Calu3 (cell line): ENCODE measurements at regions not wholly inside any gene's neighbourhood (a gene's known extent, or its start where the extent isn't known, plus 50 kb on each side); places are given as distances from the start of the nearest gene placed in this dataset.
"Not testable (repeated sequence)": the region's sequence is repeated elsewhere in the genome, so short reads cannot be mapped to it uniquely, and the experiment has no call there.

ENCODE experiments used
- BruUV-seq: library from RNA; stranded (reverse); fragments of 400-500 nt; replicated peaks from 2 replicates; lab custom pipeline; 2021; lab: Mats Ljungman, UMichigan
- CTCF ChIA-PET: fragments of 300-600 bp; sonication (Branson Sonifier 250); formaldehyde crosslinking; loops from one replicate; lab custom pipeline; 2022; ENCODE audit warnings: antibody characterized with exemption; lab: Charles Lee
- DNase-seq: peaks from one replicate; pipeline ENCODE4 v3.0.0; 2022
- H3K27ac Mint-ChIP-seq: one replicate; pipeline ENCODE4 v1.8.0; 2022; ENCODE audit warnings: mixed read lengths; ENCODE audit not compliant: unreplicated experiment
- H3K27me3 Mint-ChIP-seq: one replicate; pipeline ENCODE4 v1.8.0; 2022; ENCODE audit warnings: mixed read lengths; ENCODE audit not compliant: unreplicated experiment
- H3K36me3 Mint-ChIP-seq: one replicate; pipeline ENCODE4 v1.8.0; 2022; ENCODE audit warnings: mild to moderate bottlenecking, moderate library complexity, mixed read lengths; ENCODE audit not compliant: insufficient read depth, unreplicated experiment
- H3K4me1 Mint-ChIP-seq: one replicate; pipeline ENCODE4 v1.8.0; 2022; ENCODE audit warnings: mild to moderate bottlenecking, low read depth, mixed read lengths; ENCODE audit not compliant: unreplicated experiment
- H3K4me3 Mint-ChIP-seq: one replicate; pipeline ENCODE4 v1.8.0; 2022; ENCODE audit warnings: mild to moderate bottlenecking, low read depth, moderate library complexity, mixed read lengths; ENCODE audit not compliant: unreplicated experiment
- H3K9me3 Mint-ChIP-seq: one replicate; pipeline ENCODE4 v1.8.0; 2022; ENCODE audit warnings: low read depth, mixed read lengths; ENCODE audit not compliant: unreplicated experiment
- intact Hi-C: fragments of 100-400 bp; cut with micrococcal nuclease; formaldehyde crosslinking; loops from one replicate; pipeline ENCODE4 v1.10.0; 2022; ENCODE audit not compliant: unreplicated experiment
- TF ChIP-seq, protein P1 (sequence below): fragments of 200-600 bp; IDR thresholded peaks from one replicate; pipeline ENCODE4 v1.8.0; 2022; ENCODE audit warnings: antibody characterized with exemption; ENCODE audit not compliant: unreplicated experiment

DNA sequence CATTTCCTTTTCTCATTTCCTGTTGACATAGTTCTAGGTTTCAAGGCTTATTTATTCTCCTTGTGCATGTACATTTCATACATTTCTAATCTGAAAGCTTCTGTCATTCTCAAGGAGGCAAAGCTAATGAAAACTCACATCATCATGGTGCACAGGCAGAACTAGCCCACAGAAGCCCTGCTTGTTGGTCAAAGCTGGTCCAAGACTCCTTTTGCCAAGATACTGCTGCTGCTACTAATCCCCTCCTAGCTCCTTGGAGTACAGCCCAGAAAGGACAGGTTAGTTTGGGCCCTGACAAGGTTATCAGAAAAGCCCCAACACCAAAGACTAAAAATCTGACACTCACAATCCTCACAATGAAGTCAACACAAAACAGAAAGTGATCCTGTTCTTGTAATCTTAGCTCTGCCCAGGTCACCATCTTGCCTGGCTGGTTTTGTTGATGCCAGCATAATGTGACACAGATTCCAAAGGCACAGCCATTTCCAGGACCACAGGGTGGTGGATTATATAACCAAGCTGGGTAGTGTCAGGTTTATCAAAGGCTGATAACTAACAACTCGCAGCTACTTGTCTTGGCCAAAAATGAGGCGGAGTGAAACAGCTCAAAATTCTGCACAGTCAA, 417.4 kb downstream of the NDFIP2 start:
- CTCF ChIA-PET, result interaction anchor here (0.8 to 1.0 kb wide), 2 partner anchors 9 to 29 kb away, joined by 3 read pairs; no protein-coding TSS in a partner anchor
- Mint-ChIP-seq H3K4me1 (no peaks in the 10 kb centered on the region), H3K27ac (no peak overlapping the region), H3K27me3 (no peaks in the 10 kb centered on the region), H3K36me3 (no peaks in the 10 kb centered on the region), H3K9me3 (no peaks in the 10 kb centered on the region), H3K4me3 (no peak overlapping the region)
- DNase-seq, result no peak
- TF ChIP-seq, protein P1, sequence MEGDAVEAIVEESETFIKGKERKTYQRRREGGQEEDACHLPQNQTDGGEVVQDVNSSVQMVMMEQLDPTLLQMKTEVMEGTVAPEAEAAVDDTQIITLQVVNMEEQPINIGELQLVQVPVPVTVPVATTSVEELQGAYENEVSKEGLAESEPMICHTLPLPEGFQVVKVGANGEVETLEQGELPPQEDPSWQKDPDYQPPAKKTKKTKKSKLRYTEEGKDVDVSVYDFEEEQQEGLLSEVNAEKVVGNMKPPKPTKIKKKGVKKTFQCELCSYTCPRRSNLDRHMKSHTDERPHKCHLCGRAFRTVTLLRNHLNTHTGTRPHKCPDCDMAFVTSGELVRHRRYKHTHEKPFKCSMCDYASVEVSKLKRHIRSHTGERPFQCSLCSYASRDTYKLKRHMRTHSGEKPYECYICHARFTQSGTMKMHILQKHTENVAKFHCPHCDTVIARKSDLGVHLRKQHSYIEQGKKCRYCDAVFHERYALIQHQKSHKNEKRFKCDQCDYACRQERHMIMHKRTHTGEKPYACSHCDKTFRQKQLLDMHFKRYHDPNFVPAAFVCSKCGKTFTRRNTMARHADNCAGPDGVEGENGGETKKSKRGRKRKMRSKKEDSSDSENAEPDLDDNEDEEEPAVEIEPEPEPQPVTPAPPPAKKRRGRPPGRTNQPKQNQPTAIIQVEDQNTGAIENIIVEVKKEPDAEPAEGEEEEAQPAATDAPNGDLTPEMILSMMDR, result no peak
- intact Hi-C loops, result no loop called here
- BruUV-seq, result no TSS peak

DNA sequence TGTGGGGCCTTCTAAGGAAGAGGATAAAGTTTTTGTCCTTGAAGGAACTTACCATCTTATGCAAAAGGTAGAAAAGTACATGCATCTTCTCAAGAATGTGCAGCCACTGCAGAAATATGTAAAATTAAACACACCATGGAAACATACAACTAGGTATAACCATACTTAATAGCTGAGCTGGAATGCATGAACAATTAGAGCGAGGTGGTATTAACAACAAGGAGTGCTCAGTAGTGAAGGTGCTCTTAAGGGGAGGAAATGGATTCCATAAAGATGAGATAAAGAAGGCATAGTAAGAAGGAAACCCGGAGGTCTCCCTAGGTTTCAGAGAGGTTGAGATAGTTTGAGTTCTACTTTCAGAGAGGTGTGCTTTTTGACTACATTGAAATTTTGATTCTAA, 415.9 kb downstream of the NDFIP2 start:
- DNase-seq, result no peak
- no peaks in the 10 kb centered on the region for H3K36me3 Mint-ChIP-seq
- no TSS peak for BruUV-seq
- no peaks in the 10 kb centered on the region for H3K4me1 Mint-ChIP-seq
- no peak overlapping the region for H3K4me3 Mint-ChIP-seq
- H3K27me3 Mint-ChIP-seq, result no peaks in the 10 kb centered on the region
- H3K9me3 Mint-ChIP-seq, result no peaks in the 10 kb centered on the region
- intact Hi-C loops, result no loop called here
- TF ChIP-seq, protein P1, result no peak
- CTCF ChIA-PET, result no interaction called here
- no peak overlapping the region for H3K27ac Mint-ChIP-seq

DNA sequence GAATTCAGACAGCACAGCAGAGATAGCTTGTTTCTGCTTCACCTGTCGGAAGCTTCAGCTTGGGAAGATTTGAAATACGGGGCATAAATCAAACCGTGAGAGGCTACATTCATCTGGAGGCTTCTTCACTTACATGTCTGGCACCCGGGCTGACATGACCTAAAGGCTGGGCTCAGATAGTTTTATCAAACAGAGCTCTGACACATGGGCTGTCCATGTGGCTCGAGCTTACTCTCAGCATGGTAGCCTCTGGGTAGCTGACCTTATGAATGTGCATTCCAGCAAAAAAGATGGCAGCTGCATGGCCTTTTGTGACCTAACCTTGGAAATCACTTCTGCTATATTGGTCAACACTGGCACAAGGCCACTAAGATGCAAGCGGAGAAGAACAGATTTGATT, 414.5 kb downstream of the NDFIP2 start:
- no peak overlapping the region for H3K4me3 Mint-ChIP-seq
- H3K9me3 Mint-ChIP-seq, result no peaks in the 10 kb centered on the region
- intact Hi-C loops, result no loop called here
- BruUV-seq, result no TSS peak
- H3K27me3 Mint-ChIP-seq, result no peaks in the 10 kb centered on the region
- no peaks in the 10 kb centered on the region for H3K36me3 Mint-ChIP-seq
- DNase-seq, result no peak
- CTCF ChIA-PET, result no interaction called here
- H3K4me1 Mint-ChIP-seq, result no peaks in the 10 kb centered on the region
- TF ChIP-seq, protein P1, result no peak
- H3K27ac Mint-ChIP-seq, result no peak overlapping the region

DNA sequence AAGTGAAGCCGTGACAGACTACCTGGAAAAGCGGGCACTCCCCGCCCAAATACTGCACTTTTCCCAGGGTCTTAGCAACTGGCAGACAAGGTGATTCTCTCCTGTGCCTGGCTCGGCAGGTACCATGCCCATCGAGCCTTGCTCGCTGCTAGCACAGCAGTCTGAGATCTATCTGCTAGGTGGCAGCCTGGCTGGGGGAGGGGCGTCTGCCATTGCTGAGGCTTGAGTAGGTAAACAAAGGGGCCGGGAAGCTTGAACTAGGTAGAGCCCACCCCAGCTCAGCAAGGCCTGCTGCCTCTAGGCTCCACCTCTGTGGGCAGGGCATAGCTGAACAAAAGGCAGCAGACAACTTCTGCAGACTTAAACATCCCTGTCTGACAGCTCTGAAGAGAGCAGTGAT, 406.3 kb downstream of the NDFIP2 start:
- intact Hi-C loops, H3K9me3 Mint-ChIP-seq, H3K27ac Mint-ChIP-seq, H3K4me3 Mint-ChIP-seq, CTCF ChIA-PET, H3K27me3 Mint-ChIP-seq, H3K36me3 Mint-ChIP-seq, DNase-seq, H3K4me1 Mint-ChIP-seq, BruUV-seq: not testable (repeated sequence)

DNA sequence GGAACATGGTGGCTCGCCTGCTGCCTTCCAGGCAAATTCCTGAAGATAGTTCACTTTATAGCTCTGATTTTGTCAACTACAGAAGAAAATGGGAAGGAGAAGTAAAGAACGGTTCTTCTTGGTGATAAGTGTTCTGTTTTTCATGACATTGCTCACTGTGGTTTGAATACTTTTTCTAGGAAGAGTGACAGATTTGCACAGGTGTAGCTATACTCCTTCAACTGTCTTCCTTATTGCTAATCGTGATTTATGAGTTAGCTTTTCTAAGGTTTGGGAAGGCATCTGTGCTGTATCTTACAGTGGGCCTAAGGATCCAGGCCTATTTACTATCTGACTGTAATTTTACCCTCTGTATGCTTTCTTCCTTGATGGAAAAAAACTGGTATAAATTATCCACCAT, 405.6 kb downstream of the NDFIP2 start:
- TF ChIP-seq, protein P1, result no peak
- Mint-ChIP-seq H3K4me1 (no peaks in the 10 kb centered on the region), H3K9me3 (peaks cover 4% of the 10 kb centered on the region), H3K4me3 (no peak overlapping the region), H3K36me3 (no peaks in the 10 kb centered on the region), H3K27ac (no peak overlapping the region), H3K27me3 (no peaks in the 10 kb centered on the region)
- DNase-seq, result no peak
- BruUV-seq, result no TSS peak
- CTCF ChIA-PET, result no interaction called here
- intact Hi-C loops, result no loop called here
